PC-3 (cell line): ENCODE measurements at regions not wholly inside any gene's neighbourhood (a gene's known extent, or its start where the extent isn't known, plus 50 kb on each side); places are given as distances from the start of the nearest gene placed in this dataset.

ENCODE experiments used
- EZH2 ChIP-seq: fragments of 300-600 bp; sonication (generic); IDR thresholded peaks from one replicate; pipeline ENCODE4 v1.6.1; 2017; ENCODE audit warnings: antibody characterized with exemption, mild to moderate bottlenecking, low read length; ENCODE audit not compliant: unreplicated experiment
- TF ChIP-seq, protein P1 (sequence below): fragments of 300-600 bp; sonication (generic); conservative IDR thresholded peaks from 2 replicates; pipeline ENCODE4 v1.5.1; 2017; ENCODE audit warnings: antibody characterized with exemption, low read depth, mild to moderate bottlenecking, low read length

DNA sequence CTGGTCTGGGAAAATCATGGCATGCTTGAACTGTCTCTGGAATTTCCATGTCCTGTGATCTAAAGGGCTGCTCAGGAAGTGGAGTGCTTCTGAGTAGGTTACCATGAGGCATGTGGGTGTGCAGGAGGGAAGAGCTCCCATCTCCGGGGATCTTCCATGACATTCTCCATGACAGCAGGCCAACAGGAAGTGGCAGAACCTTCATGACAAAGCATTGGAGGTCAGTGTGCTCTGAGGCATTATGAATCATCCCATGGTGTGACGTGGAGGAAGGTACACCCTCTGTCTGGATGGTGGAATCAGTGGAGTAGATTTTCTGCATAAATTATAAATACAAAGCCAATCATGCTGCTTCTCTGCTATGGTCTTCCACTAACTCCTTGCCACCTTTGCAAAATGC, 139.6 kb upstream of the E2F8 start:
- TF ChIP-seq, protein P1, sequence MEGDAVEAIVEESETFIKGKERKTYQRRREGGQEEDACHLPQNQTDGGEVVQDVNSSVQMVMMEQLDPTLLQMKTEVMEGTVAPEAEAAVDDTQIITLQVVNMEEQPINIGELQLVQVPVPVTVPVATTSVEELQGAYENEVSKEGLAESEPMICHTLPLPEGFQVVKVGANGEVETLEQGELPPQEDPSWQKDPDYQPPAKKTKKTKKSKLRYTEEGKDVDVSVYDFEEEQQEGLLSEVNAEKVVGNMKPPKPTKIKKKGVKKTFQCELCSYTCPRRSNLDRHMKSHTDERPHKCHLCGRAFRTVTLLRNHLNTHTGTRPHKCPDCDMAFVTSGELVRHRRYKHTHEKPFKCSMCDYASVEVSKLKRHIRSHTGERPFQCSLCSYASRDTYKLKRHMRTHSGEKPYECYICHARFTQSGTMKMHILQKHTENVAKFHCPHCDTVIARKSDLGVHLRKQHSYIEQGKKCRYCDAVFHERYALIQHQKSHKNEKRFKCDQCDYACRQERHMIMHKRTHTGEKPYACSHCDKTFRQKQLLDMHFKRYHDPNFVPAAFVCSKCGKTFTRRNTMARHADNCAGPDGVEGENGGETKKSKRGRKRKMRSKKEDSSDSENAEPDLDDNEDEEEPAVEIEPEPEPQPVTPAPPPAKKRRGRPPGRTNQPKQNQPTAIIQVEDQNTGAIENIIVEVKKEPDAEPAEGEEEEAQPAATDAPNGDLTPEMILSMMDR, result no peak
- TF ChIP-seq EZH2, result no peak
